GM19372 (cell line): ENCODE measurements at regions not wholly inside any gene's neighbourhood (a gene's known extent, or its start where the extent isn't known, plus 50 kb on each side); places are given as distances from the start of the nearest gene placed in this dataset.
"Not testable (repeated sequence)": the region's sequence is repeated elsewhere in the genome, so short reads cannot be mapped to it uniquely, and the experiment has no call there.

Source experiments
- ATAC-seq: cut with Tn5 transposase; IDR thresholded peaks from one replicate; pipeline ENCODE4 v1.9.1; 2021; ENCODE audit warnings: mild to moderate bottlenecking, low read depth, moderate library complexity; ENCODE audit not compliant: unreplicated experiment

DNA sequence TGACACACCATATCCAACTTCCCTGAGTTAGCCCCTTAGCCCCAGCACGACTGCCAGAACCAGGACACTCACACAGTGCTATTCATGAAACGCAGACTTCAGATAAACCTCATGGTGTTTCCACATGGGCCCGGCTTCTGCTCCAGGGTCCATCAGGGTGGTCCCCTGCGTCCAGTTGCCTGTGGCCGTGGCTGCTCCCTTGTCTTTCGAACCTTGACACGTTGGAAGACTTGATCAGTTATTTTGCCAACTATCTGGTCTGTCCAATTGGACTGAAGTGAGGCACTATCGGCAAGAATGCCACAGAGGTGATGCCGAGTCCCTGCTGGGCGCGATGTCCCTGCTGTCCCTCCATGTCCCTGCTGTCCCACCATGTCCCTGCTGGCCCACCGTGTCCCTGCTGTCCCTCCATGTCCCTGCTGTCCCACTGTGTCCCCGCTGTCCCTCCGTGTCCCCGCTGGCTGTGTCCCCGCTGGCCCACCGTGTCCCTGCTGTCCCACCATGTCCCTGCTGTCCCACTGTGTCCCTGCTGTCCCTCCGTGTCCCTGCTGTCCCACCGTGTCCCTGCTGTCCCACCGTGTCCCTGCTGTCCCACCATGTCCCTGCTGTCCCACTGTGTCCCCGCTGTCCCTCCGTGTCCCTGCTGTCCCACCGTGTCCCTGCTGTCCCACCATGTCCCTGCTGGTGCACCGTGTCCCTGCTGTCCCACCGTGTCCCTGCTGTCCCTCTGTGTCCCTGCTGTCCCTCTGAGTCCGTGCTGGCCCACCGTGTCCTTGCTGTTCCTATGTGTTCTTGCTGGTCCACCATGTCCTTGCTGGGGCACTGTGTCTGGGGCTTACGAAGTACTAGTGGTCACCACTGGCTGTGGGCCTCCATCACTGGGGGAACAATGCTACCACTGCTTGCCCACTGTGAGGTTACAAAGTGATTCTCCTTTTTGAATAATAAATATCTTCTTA, 251.4 kb downstream of the DLL1 start:
- ATAC-seq, result no peak

DNA sequence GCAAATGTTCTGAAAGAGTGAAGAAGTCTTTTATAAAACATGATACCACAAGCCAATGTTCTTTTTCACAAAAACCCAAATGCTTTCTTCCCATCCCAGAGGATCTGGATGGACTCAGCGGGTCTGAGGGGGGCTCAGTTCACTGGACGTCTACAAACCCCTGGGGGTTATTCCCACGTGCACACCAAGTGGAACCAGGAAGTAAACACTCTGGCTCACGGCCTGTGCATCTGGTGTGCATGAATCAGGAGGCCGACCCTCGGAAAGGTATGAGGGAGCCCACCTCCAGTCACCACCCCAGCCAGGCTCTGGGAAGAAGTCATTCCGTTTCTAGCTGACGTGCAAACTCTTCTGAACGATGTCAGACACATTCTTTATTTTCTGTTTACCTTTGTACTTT, 252.2 kb downstream of the DLL1 start:
- no peak for ATAC-seq

DNA sequence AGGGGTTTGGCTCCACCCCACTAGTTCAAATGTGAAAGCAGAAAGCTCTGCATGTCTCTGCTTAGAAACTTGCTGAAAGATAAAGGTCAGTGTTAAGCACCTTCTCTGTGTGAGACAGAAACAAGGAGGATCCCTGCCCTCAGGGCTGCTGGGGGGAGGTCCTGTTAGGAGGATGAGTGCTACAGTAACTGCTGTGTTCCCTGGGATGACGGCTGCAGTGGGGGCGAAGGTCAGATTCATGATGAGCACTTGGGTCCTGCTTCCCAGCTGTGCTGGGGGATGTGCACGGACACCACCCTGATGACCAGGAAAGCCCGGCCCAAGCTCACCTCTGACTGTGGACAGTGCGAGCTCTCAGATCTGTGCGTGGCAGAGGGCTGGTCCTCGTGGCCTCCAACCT, 252.6 kb downstream of the DLL1 start:
- no peak for ATAC-seq

DNA sequence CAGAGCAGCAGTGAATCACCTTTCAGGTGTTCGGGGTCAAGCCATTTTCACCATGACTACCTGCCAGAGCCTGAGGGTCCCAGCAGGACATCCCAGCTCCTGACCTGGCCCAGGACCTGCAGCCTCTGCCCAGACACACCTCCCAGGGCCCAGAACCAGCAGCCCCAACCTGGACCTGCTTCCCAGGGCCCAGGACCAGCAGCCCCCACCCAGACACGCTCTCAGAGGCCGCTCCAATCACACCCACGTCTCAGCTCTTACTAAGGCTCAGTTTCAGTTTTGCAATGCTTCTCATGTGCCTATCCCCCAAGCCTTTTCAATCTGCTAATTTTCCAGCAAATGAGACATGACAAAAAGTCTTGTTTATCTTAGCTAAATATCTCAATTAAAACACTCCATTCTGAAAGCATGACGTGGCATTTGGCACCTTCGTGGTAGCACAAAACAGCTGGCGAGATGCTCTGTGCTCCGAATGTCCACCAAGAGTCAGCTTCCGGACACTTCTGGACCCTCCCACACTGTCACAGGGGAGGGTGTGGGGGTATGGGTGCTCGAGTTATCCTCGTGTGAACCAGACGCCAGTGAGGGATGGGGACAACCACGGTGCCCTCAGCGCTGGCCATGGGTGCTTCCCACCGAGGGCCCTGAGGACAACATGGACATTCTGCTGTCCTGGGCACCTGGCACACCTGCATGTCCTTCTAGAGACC, 253.2 kb downstream of the DLL1 start:
- ATAC-seq, result no peak

DNA sequence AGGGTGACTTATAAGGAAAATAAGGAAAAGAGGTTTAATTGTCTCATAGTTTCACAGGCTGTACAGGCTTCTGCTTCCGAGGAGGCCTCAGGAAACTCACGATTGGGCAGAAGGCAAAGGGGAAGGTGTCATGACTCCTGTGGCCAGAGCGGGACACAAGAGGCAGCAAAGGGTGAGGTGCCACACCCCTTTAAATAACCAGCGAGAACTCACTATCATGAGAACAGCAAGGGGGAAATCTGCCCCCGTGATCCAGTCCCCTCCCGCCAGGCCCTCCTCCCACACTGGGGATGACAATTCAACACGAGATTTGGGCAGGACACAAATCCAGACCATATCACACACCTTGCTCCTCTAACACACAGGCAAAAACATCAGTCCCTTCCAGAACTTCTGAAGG, 254.0 kb downstream of the DLL1 start:
- no peak for ATAC-seq

DNA sequence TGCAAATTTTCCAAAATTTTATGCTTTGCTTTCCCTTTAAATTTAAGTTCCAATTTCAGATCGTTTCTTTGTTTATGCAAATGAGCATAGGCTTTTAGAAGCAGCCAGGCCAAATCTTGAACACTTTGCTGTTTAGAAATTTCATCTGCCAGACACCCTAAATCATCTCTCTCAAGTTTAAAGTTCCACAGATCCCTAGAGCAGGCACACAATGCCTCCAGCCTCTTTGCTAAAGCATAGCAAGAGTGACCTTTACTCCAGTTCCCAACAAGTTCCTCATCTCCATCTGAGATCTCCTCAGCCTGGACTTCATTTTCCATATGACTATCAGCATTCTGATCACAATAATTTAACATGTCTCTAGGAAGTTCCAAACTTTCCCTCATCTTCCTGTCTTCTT, 254.5 kb downstream of the DLL1 start:
- ATAC-seq, result not testable (repeated sequence)

DNA sequence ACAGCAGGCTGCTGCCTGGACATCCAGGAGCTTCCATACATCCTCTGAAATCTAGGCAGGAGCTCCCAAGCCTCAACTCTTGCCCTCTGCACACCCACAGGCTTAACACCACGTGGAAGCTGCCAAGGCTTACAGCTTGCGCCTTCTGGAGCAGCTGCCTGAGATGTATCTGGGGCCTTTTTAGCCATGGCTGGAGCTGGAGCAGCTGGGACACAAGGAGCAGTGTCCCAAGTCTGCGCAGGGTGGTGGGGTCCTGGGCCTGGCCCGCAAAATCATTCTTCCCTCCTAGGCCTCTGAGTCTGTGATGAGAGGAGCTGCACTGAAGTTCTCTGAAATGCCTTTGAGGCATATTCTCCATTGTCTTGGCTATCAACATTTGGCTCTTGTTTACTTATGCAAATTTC, 255.0 kb downstream of the DLL1 start:
- ATAC-seq, result no peak

DNA sequence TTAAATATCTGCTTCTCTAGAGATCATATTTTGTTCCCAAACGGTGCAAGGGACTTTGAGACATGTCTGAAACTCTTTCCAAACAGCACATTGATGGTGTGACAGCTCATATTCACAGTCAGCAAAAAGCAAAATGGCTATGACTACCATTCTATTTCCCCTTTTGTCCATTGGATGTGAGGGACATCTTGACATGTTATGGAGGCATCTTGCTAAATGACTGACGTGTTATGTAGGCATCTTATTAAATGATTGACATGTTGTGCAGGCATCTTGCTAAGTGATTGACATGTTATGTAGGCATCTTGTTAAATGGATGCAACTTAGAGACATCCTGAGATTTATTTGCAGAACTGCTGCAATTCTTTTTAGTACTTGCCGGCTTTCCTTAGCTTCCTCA, 255.8 kb downstream of the DLL1 start:
- no peak for ATAC-seq

DNA sequence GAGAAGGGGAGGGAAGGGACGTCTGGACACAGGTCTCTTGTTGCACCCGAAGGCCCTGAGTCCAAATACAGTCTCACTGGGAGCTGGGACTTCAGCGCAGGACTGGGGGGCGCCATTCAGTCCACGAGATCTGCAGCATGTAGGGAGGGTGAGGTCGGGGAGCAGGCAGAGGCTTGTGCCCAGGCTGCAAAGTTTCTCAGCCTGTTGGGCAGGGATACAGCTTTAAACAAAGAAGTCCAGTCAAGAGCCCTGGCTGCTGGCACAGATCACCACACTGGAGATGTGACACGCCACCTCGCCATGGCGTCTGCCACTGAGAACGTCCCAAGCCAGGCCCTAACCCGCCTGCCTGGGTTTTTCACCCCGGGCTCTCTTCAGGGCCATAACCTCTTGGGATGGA, 256.6 kb downstream of the DLL1 start:
- ATAC-seq, result no peak

DNA sequence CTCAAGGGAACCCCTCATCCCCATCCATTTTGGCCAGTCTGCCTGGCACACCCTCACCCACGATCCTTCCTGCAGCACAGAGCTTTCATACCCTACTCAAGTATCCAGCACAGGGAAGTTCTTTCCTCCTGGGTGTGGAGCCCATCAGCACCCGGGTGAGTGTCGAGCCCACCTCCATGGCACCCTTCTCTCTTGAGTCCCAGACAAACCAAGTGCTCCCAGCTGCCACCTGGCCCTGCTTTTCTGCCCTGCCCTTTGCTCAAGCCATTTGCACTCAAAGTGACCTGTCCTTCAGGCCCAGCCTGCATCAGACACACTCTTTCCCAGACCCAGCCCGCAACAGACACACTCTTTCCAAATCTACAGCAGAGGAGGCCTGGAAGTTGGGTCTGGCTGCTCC, 257.2 kb downstream of the DLL1 start:
- no peak for ATAC-seq

DNA sequence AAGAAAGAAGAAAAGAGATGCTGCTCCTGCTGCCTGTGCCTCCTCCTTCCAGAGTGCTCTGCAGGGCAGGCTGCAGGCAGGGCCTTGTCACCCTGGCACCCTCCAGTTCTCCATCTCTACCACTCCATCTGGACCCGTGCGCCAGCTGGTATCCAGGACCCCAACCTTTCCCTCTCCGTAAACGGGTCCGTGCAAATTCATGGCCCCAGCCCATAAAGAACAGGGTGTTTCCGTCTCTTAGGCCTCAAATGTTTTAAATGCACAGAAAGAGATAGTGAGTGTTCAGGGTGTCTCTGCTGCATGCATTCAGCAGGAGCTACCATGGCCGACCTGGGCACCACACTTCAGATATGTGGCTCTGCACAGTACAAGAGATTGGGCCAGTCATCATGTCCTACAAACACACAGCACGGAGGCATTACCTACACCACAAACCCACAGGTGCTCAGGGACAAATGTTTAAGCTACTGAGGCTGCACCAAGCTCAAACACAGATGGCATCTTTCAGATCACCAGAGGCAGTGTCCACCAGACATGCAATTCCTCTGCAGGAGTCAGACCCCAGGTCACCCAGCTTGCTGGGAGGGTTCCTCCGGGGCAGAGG, 258.1 kb downstream of the DLL1 start:
- no peak for ATAC-seq

DNA sequence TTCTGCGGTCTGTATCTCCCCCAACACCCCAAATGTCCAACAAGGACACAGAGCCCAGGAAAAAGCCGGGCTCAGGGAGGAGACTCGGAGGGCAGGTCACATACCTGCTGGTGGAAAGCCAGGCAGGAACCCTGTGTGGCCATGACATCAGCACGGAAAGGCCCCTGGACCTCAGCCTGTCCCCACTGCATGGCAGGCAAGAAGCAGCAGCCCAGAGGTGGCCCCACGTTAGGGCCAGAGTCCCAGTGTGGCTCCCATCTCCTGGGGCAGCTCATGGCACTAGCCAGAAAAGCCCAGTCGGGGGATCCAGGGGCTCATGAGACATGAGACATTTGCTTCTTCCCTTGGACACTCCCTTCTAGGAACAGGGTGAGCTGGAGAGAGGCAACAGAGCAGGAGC, 258.7 kb downstream of the DLL1 start:
- no peak for ATAC-seq

DNA sequence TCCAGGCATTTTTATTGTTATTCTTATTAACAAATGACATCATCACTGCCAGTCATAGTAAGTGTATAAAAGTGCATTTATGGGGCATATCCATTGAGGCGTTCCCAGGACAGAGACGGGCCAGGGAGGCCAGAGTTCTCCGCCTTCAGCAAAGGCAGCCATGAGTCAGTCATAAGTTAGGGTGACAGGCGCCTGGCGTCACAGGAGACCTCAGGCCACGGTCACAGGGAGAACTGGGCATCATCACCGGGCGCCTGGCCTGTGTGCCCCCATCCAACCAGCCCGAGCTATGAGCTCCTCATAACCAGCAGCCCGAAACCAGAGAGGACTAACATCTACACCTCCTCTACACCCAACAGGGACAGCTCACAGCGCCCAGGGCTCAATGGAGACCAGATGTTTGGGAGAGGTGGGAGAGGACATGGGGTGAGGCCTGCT, 259.2 kb downstream of the DLL1 start:
- ATAC-seq, result no peak

DNA sequence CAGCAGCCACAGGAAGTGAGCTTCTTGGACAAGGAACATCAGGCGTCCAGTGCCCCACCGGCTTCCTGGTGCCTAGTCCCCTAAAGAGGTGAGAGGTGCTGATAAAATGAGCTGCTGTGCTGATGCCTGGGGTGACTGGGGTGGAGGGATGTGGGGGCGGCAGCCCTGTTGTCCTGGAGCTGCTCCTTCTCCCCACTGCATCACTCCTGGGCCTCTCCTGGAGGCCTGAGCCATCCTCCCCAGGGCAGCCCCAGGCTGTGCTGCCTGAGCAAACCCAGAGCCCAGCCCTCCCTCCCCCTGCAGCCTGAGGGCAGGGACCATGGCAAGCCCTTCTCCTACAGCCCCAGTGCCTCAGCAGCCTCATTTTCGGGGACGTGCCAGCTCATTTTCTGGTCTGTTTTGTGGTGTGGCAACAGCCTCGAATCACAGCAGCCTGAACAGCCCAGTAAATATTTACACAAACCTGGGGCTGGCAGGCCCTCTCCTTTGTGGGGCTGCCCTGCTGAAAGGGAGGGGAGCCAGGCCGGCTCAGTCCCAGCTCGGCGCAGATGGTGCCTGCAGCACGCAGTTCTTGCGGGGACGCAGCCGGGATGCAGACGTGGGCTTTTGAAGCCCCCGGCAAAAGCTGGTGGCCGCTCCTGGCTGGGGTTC, 259.9 kb downstream of the DLL1 start:
- ATAC-seq, result no peak

DNA sequence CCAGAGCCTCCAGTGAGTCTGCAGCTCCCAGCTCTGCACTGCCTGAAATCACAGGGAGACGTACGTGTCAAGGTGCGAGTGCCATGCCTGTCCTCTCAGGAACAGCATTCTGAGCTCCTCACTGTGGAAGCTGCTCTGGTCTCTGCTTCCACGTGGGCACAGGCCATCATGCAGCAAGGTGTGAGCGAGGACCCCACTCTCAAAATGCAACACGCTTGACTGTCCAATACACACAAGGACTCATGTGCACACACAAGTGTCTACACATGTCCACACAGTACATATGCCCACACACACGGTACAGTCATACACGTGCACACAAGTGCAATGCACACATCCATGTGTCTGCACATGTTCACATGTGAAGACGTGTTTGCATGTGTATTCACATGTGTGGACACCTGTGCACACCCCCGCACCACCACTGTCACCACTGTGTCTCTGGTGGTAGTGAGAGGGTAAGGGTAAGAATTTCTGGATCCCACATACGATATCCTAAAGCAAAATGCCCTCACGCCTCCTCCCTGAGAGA, 260.5 kb downstream of the DLL1 start:
- no peak for ATAC-seq

DNA sequence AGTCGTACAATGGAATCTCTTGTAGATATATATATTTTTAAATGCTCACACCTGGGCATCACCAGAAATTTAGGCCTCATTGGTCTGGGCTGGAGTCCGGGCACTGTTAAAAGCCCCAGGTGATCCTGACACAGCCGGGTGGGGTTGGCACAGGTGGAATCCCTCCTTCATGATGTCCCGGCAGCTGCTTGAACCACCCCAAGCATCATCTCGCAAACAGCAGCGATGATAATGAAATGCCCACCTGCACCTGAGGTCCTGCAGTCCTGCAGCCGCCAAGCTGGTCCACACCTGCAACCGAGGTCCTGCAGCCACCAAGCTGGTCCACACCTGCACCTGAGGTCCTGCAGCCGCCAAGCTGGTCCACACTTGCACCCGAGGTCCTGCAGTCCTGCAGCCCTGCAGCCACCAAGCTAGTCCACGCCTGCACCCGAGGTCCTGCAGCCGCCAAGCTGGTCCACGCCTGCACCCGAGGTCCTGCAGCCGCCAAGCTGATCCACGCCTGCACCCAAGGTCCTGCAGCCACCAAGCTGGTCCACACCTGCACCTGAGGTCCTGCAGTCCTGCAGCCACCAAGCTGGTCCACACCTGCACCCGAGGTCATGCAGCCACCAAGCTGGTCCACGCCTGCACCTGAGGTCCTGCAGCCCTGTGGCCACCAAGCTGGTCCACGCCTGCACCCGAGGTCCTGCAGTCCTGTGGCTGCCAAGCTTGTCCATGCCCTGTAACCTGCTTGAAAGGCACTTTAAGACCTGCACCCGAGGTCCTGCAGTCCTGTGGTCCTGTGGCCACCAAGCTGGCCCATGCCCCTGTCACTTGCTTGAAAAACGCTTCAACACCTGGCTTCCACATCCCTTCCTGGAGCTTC, 261.2 kb downstream of the DLL1 start:
- ATAC-seq, result no peak

DNA sequence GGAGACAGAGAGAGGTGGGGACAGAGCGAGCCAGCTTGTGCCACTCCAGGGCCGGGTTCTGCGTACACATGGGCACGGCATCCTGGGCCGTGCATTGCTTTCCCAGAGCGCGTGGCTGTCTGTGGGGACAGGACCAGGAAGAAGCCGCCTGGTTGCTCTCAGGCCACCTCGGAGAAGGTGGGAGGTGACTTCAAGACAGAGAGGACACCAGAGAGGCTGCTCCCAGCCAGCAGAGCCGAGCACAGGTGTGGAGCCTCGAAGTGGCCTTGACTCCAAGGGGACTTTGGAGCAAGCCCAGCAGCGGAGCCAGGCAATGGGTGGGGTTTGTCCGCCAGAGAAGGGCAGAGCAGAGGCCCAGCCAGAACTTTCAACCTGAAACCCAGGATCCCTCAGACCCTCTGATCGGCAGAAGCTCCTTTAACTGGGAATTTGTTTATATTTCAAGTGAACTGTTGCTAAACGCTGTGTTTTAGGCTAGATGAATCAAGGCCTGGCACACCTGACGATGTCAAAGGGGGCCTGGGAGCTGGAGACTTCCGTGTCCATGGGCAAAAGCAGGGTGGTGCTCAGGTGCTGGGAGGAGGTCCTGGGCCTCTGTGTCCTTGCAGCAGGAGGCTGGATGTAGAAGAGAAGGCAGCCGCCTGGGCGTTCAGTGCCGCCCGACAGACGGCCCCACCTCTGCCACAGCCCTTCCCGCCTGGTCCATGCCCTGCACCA, 262.1 kb downstream of the DLL1 start:
- no peak for ATAC-seq

DNA sequence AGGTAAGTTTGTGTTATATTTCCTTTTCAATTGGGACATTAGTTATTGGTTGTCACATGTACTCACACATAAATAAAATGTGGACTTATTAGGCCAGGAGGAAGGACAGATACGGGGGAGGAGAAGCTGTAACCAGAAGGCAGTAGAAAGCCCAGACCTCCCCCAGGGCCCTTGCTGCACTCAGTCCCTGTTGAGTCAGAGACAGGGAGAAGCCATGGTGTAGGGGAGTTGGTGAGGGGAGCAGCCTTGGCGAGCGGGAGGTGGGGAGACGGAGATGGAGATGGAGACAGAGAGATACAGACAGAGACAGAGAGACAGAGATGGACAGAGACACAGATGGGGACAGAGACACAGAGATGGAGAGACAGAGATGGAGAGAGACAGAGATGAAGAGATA, 263.2 kb downstream of the DLL1 start:
- ATAC-seq, result no peak
